ENCODE measurements at regions not wholly inside any gene's neighbourhood (a gene's known extent, or its start where the extent isn't known, plus 50 kb on each side); places are given as distances from the start of the nearest gene placed in this dataset.

DNA sequence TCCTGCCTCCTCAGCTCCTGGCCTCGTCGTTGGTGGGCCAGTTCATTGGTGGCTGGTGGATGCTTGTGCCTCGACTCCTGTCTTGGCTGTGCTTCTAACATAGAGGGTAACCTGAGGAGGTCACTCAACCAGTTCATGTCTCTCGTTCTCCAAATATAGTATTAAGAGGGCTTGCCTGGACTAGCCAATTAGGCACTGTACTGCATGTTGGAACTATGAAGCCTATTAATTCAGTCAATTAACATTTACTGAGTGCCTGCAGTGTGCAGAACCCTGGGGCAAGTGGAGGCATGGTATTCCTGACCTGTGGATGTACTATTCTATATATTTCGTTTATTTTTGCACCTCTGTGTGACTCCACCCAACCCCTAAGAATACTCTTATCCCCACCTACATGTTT lies 89.9 kb upstream of the PELI1 start:
- Histone ChIP-seq H3K27me3 (ENCODE audit: control insufficient read depth, insufficient read depth, low read length) (no peaks in the 10 kb centered on the region), H3K36me3 (ENCODE audit: control insufficient read depth, insufficient read depth, low read length) (no peaks in the 10 kb centered on the region), H3K4me1 (ENCODE audit: control insufficient read depth, insufficient read depth, low read length) (peaks cover 3% of the 10 kb centered on the region; the same call in 1 of the 2 replicates), H3K4me3 (ENCODE audit: low read length) (no peak overlapping the region), H3K27ac (ENCODE audit: low read length) (no peak overlapping the region), H3K9me3 (ENCODE audit: control insufficient read depth, insufficient read depth, low read length) (no peaks in the 10 kb centered on the region)
- DNase-seq (ENCODE audit: low read depth, low spot score): no peak
- no CpG with 5 or more reads among the region's 5 CpGs for WGBS (ENCODE audit: insufficient coverage, insufficient read length)

GRCh38 chr2:64234785-64235184 lies 90.6 kb upstream of the PELI1 start:
- Histone ChIP-seq H3K9me3 (ENCODE audit: control insufficient read depth, insufficient read depth, low read length) (no peaks in the 10 kb centered on the region), H3K36me3 (ENCODE audit: control insufficient read depth, insufficient read depth, low read length) (no peaks in the 10 kb centered on the region), H3K27ac (ENCODE audit: low read length) (no peak overlapping the region), H3K27me3 (ENCODE audit: control insufficient read depth, insufficient read depth, low read length) (no peaks in the 10 kb centered on the region), H3K4me3 (ENCODE audit: low read length) (no peak overlapping the region), H3K4me1 (ENCODE audit: control insufficient read depth, insufficient read depth, low read length) (peaks cover 3% of the 10 kb centered on the region; the same call in 1 of the 2 replicates)
- no peak for DNase-seq (ENCODE audit: low read depth, low spot score)
- WGBS (ENCODE audit: insufficient coverage, insufficient read length): no CpG with 5 or more reads among the region's 3 CpGs

GRCh38 chr2:64237266-64237665 lies 93.0 kb upstream of the PELI1 start:
- Histone ChIP-seq H3K27ac (ENCODE audit: low read length) (no peak overlapping the region), H3K4me1 (ENCODE audit: control insufficient read depth, insufficient read depth, low read length) (peaks cover 1% of the 10 kb centered on the region; the same call in 1 of the 2 replicates), H3K27me3 (ENCODE audit: control insufficient read depth, insufficient read depth, low read length) (no peaks in the 10 kb centered on the region), H3K36me3 (ENCODE audit: control insufficient read depth, insufficient read depth, low read length) (no peaks in the 10 kb centered on the region), H3K9me3 (ENCODE audit: control insufficient read depth, insufficient read depth, low read length) (no peaks in the 10 kb centered on the region), H3K4me3 (ENCODE audit: low read length) (no peak overlapping the region)
- no peak for DNase-seq (ENCODE audit: low read depth, low spot score)
- WGBS (ENCODE audit: insufficient coverage, insufficient read length): no CpG with 5 or more reads among the region's 2 CpGs

DNA sequence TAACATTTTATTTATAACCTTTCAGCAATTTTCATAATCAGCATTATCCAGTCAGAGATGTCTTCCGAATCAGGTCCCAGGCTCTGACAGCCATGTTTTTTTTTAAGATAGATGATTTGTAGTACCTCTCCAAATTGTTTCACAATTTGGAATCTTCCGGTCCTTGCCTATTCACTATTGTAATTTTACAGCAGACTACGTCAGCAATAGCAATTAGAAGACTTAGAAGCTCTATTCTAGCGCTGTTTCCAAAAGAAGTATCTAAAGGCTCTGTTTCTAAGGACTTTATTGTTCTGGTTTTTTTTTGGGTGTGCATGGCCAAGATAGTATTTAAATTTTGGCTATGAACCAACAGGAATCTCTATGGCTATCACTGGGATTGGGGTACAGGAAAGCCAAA lies 94.6 kb upstream of the PELI1 start:
- Histone ChIP-seq H3K27me3 (ENCODE audit: control insufficient read depth, insufficient read depth, low read length) (no peaks in the 10 kb centered on the region), H3K4me1 (ENCODE audit: control insufficient read depth, insufficient read depth, low read length) (peaks cover 1% of the 10 kb centered on the region; the same call in 1 of the 2 replicates), H3K9me3 (ENCODE audit: control insufficient read depth, insufficient read depth, low read length) (no peaks in the 10 kb centered on the region), H3K27ac (ENCODE audit: low read length) (no peak overlapping the region), H3K4me3 (ENCODE audit: low read length) (no peak overlapping the region), H3K36me3 (ENCODE audit: control insufficient read depth, insufficient read depth, low read length) (no peaks in the 10 kb centered on the region)
- DNase-seq (ENCODE audit: low read depth, low spot score): no peak
- WGBS (ENCODE audit: insufficient coverage, insufficient read length): no CpG with 5 or more reads among the region's 4 CpGs

GRCh38 chr2:64243081-64244036 lies 99.1 kb upstream of the PELI1 start:
- Histone ChIP-seq H3K27ac (ENCODE audit: low read length) (no peak overlapping the region), H3K27me3 (ENCODE audit: control insufficient read depth, insufficient read depth, low read length) (no peaks in the 10 kb centered on the region), H3K4me1 (ENCODE audit: control insufficient read depth, insufficient read depth, low read length) (peaks cover 2% of the 10 kb centered on the region; the same call in 1 of the 2 replicates), H3K9me3 (ENCODE audit: control insufficient read depth, insufficient read depth, low read length) (no peaks in the 10 kb centered on the region), H3K36me3 (ENCODE audit: control insufficient read depth, insufficient read depth, low read length) (no peaks in the 10 kb centered on the region), H3K4me3 (ENCODE audit: low read length) (no peak overlapping the region)
- no peak for DNase-seq (ENCODE audit: low read depth, low spot score)
- no CpG with 5 or more reads among the region's 2 CpGs for WGBS (ENCODE audit: insufficient coverage, insufficient read length)

- H3K4me3 ChIP-seq (ENCODE audit: low read length): no peak overlapping the region
- no CpG with 5 or more reads among the region's 1 CpG for whole genome bisulfite sequencing (ENCODE audit: insufficient coverage, insufficient read length)
- no peak overlapping the region for H3K27ac ChIP-seq (ENCODE audit: low read length)
- DNase-seq (ENCODE audit: low read depth, low spot score): no peak
- no peaks in the 10 kb centered on the region for H3K9me3 ChIP-seq (ENCODE audit: control insufficient read depth, insufficient read depth, low read length)
- peaks cover 2% of the 10 kb centered on the region; the same call in 1 of the 2 replicates for H3K4me1 ChIP-seq (ENCODE audit: control insufficient read depth, insufficient read depth, low read length)
- no peaks in the 10 kb centered on the region for H3K36me3 ChIP-seq (ENCODE audit: control insufficient read depth, insufficient read depth, low read length)
- no peaks in the 10 kb centered on the region for H3K27me3 ChIP-seq (ENCODE audit: control insufficient read depth, insufficient read depth, low read length)
Measured at GRCh38 chr2:64244037-64244416, 99.8 kb upstream of the PELI1 start.

DNA sequence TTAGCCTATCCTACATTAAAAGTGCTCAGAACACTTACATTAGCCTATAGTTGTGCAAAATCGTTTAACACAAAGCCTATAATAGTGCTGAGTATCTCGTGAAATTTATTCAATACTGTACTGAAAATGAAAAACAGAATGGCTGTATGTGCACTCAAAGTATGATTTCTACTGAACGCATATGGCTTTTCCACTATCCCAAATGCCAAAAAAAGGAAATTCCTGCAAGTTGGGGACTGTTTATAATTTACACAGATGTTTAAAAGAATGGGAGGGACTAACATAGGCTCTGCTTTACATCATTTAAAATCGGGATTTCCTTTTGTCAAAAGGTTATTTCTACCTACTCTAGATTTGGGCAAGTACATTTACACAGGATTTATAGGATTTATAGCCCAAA lies 101.4 kb upstream of the PELI1 start:
- H3K4me3 ChIP-seq (ENCODE audit: low read length): no peak overlapping the region
- no CpG with 5 or more reads among the region's 4 CpGs for WGBS (ENCODE audit: insufficient coverage, insufficient read length)
- no peaks in the 10 kb centered on the region for H3K36me3 ChIP-seq (ENCODE audit: control insufficient read depth, insufficient read depth, low read length)
- DNase-seq (ENCODE audit: low read depth, low spot score): no peak
- no peaks in the 10 kb centered on the region for H3K27me3 ChIP-seq (ENCODE audit: control insufficient read depth, insufficient read depth, low read length)
- H3K27ac ChIP-seq (ENCODE audit: low read length): no peak overlapping the region
- peaks cover 7% of the 10 kb centered on the region for H3K4me1 ChIP-seq (ENCODE audit: control insufficient read depth, insufficient read depth, low read length)
- H3K9me3 ChIP-seq (ENCODE audit: control insufficient read depth, insufficient read depth, low read length): no peaks in the 10 kb centered on the region

DNA sequence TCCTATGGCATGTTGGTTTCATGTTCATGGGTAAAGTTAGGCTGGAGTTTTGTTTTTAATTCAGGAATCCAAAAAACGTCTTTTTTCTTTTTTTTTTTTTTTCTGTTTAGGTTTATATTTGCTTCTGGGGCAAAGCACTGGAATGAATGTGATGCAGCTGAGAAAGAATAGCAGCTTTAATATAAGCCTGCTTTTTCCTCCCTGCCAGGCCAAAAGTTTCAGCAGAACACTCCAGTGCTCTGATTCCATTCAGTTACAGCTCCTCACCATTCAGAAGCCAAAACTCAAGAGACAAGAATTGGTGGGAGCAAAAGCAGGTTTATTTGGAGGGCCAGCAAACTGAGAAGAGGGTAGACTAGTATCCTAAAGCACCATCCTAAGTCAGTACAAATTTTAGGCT lies 102.7 kb upstream of the PELI1 start:
- H3K27me3 ChIP-seq (ENCODE audit: control insufficient read depth, insufficient read depth, low read length): no peaks in the 10 kb centered on the region
- no peaks in the 10 kb centered on the region for H3K36me3 ChIP-seq (ENCODE audit: control insufficient read depth, insufficient read depth, low read length)
- DNase-seq (ENCODE audit: low read depth, low spot score): no peak
- no peaks in the 10 kb centered on the region for H3K9me3 ChIP-seq (ENCODE audit: control insufficient read depth, insufficient read depth, low read length)
- peaks cover 10% of the 10 kb centered on the region for H3K4me1 ChIP-seq (ENCODE audit: control insufficient read depth, insufficient read depth, low read length)
- no CpG with 5 or more reads among the region's 1 CpG for WGBS (ENCODE audit: insufficient coverage, insufficient read length)
- H3K4me3 ChIP-seq (ENCODE audit: low read length): no peak overlapping the region
- H3K27ac ChIP-seq (ENCODE audit: low read length): no peak overlapping the region

GRCh38 chr2:64249426-64249825 lies 105.2 kb upstream of the PELI1 start:
- no peak for DNase-seq (ENCODE audit: low read depth, low spot score)
- H3K9me3 ChIP-seq (ENCODE audit: control insufficient read depth, insufficient read depth, low read length): no peaks in the 10 kb centered on the region
- no peak overlapping the region for H3K27ac ChIP-seq (ENCODE audit: low read length)
- no CpG with 5 or more reads among the region's 3 CpGs for WGBS (ENCODE audit: insufficient coverage, insufficient read length)
- H3K4me3 ChIP-seq (ENCODE audit: low read length): no peak overlapping the region
- H3K4me1 ChIP-seq (ENCODE audit: control insufficient read depth, insufficient read depth, low read length): peaks cover 10% of the 10 kb centered on the region
- no peaks in the 10 kb centered on the region for H3K27me3 ChIP-seq (ENCODE audit: control insufficient read depth, insufficient read depth, low read length)
- no peaks in the 10 kb centered on the region for H3K36me3 ChIP-seq (ENCODE audit: control insufficient read depth, insufficient read depth, low read length)

GRCh38 chr2:64250063-64250462 lies 105.8 kb upstream of the PELI1 start:
- WGBS (ENCODE audit: insufficient coverage, insufficient read length): no CpG with 5 or more reads among the region's 2 CpGs
- H3K4me3 ChIP-seq (ENCODE audit: low read length): no peak overlapping the region
- no peak for DNase-seq (ENCODE audit: low read depth, low spot score)
- no peaks in the 10 kb centered on the region for H3K27me3 ChIP-seq (ENCODE audit: control insufficient read depth, insufficient read depth, low read length)
- no peaks in the 10 kb centered on the region for H3K36me3 ChIP-seq (ENCODE audit: control insufficient read depth, insufficient read depth, low read length)
- H3K27ac ChIP-seq (ENCODE audit: low read length): no peak overlapping the region
- no peaks in the 10 kb centered on the region for H3K9me3 ChIP-seq (ENCODE audit: control insufficient read depth, insufficient read depth, low read length)
- peaks cover 10% of the 10 kb centered on the region for H3K4me1 ChIP-seq (ENCODE audit: control insufficient read depth, insufficient read depth, low read length)

Data from iPS DF 6.9 (cell line).